Endothelial cell (in vitro differentiated cells): ENCODE measurements at regions not wholly inside any gene's neighbourhood (a gene's known extent, or its start where the extent isn't known, plus 50 kb on each side); places are given as distances from the start of the nearest gene placed in this dataset.

Experiments
- DNase-seq: peaks from one replicate; pipeline ENCODE4 v3.0.0; 2021; ENCODE audit warnings: low spot score
- H3K27ac Mint-ChIP-seq: one replicate; pipeline ENCODE4 v1.8.0; 2021; ENCODE audit warnings: mixed read lengths, inconsistent platforms; ENCODE audit not compliant: unreplicated experiment
- H3K27me3 Mint-ChIP-seq: one replicate; pipeline ENCODE4 v1.8.0; 2021; ENCODE audit warnings: mild to moderate bottlenecking, moderate library complexity, mixed read lengths, inconsistent platforms; ENCODE audit not compliant: unreplicated experiment
- H3K36me3 Mint-ChIP-seq: one replicate; pipeline ENCODE4 v1.8.0; 2021; ENCODE audit warnings: mild to moderate bottlenecking, low read depth, mixed read lengths, inconsistent platforms; ENCODE audit not compliant: unreplicated experiment
- H3K4me1 Mint-ChIP-seq: one replicate; pipeline ENCODE4 v1.8.0; 2021; ENCODE audit warnings: mild to moderate bottlenecking, mixed read lengths, inconsistent platforms; ENCODE audit not compliant: unreplicated experiment
- H3K4me3 Mint-ChIP-seq: one replicate; pipeline ENCODE4 v1.8.0; 2021; ENCODE audit warnings: mild to moderate bottlenecking, mixed read lengths, inconsistent platforms; ENCODE audit not compliant: unreplicated experiment
- H3K9me3 Mint-ChIP-seq: one replicate; pipeline ENCODE4 v1.8.0; 2021; ENCODE audit warnings: mixed read lengths, inconsistent platforms; ENCODE audit not compliant: unreplicated experiment
- TF ChIP-seq, protein P1 (sequence below): fragments of 200-600 bp; sonication (generic); IDR thresholded peaks from one replicate; pipeline ENCODE4 v1.5.0; 2021; ENCODE audit warnings: antibody characterized with exemption; ENCODE audit not compliant: unreplicated experiment

DNA sequence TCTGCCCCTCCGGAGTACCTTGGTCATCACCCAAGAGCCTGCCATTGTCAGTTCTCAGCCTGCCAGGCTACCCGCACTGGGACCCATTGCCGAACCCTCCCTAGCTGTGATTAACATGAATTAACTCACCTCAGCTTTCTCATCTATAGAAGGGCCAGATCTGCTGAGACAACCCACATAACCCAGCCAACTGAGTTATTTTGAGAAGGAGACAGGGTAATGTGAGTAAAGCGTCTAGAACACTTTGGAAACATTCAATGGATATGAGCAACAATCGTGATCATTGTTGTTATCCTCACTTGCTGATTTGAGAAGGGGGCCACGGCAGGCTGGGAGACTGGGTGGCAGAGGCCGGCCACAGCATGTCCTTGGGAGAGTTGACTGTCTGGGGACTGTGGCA, 196.8 kb downstream of the GLI2 start:
- TF ChIP-seq, protein P1, sequence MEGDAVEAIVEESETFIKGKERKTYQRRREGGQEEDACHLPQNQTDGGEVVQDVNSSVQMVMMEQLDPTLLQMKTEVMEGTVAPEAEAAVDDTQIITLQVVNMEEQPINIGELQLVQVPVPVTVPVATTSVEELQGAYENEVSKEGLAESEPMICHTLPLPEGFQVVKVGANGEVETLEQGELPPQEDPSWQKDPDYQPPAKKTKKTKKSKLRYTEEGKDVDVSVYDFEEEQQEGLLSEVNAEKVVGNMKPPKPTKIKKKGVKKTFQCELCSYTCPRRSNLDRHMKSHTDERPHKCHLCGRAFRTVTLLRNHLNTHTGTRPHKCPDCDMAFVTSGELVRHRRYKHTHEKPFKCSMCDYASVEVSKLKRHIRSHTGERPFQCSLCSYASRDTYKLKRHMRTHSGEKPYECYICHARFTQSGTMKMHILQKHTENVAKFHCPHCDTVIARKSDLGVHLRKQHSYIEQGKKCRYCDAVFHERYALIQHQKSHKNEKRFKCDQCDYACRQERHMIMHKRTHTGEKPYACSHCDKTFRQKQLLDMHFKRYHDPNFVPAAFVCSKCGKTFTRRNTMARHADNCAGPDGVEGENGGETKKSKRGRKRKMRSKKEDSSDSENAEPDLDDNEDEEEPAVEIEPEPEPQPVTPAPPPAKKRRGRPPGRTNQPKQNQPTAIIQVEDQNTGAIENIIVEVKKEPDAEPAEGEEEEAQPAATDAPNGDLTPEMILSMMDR = no peak
- peaks cover 3% of the 10 kb centered on the region for H3K36me3 Mint-ChIP-seq
- peaks cover 8% of the 10 kb centered on the region for H3K4me1 Mint-ChIP-seq
- H3K9me3 Mint-ChIP-seq = no peaks in the 10 kb centered on the region
- peaks cover 5% of the 10 kb centered on the region for H3K27me3 Mint-ChIP-seq
- H3K27ac Mint-ChIP-seq = no peak overlapping the region
- DNase-seq = no peak
- H3K4me3 Mint-ChIP-seq = no peak overlapping the region

DNA sequence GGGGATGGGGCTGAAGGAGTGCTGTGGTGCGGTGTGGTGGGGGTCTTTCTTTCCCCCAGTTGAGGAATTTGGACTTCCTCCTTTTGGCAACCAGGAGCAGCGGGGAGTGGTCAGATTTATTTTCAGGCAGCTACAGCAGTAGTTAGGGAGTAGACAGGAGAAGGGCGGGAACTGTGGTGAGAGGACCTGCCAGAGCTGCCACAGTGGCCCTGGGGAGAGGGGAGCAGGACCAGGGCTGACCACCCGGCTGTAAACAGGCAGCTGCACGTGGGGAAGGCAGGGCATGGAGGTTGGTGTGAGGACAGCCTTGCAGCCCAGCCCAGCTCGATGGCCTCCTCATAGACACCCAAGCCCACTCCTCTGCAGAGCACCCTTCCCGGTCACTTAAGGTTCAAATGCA, 197.2 kb downstream of the GLI2 start:
- DNase-seq = no peak
- H3K27ac Mint-ChIP-seq = no peak overlapping the region
- H3K4me1 Mint-ChIP-seq = peaks cover 8% of the 10 kb centered on the region
- no peak overlapping the region for H3K4me3 Mint-ChIP-seq
- H3K9me3 Mint-ChIP-seq = no peaks in the 10 kb centered on the region
- H3K36me3 Mint-ChIP-seq = peaks cover 3% of the 10 kb centered on the region
- peaks cover 5% of the 10 kb centered on the region for H3K27me3 Mint-ChIP-seq
- TF ChIP-seq, protein P1 = no peak

DNA sequence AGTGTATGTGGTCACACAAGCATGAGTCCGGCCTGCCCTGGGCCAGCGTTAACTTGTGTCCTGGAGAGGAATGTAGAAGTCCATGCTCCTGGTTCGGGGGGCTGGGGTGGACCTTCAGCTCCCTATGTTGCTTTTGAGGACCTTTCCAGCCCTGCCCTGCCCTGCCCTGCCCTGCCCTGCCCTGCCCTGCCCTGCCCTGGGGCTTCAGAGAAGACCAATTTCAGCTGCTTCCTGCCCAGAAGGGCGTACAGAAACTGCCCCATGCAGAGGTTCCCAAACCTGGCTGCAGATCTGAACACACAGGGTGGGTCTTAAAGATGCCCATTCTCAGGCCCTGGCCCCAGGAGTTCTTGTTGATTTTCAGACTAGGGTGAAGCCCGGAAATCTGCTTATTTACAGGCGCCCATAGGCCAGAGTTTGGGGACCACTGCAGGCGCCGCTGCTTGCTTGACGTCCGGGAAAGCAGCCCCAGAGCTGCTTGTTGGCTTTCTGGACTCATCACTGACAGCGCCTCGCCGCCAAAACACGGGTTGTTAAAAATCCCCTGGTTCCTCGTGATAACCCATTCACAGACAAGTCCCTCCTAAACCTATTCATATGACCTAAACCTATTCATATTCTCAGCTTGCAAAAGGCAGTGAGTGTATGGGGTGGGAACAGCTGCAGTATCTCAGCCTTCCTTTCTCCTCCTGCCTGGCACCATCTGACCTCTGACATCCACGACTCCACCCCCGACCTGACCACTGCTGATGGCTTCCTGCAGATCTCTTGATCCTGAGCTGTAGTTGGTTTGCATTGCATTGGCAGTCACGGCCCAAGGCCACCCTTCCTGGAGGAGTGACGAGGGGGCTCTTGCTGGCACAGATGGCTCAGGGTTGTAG, 198.3 kb downstream of the GLI2 start:
- Mint-ChIP-seq H3K4me1 (peaks cover 8% of the 10 kb centered on the region), H3K36me3 (peaks cover 3% of the 10 kb centered on the region), H3K4me3 (no peak overlapping the region), H3K27ac (no peak overlapping the region), H3K27me3 (peaks cover 5% of the 10 kb centered on the region), H3K9me3 (no peaks in the 10 kb centered on the region)
- no peak for DNase-seq
- TF ChIP-seq, protein P1 = no peak

DNA sequence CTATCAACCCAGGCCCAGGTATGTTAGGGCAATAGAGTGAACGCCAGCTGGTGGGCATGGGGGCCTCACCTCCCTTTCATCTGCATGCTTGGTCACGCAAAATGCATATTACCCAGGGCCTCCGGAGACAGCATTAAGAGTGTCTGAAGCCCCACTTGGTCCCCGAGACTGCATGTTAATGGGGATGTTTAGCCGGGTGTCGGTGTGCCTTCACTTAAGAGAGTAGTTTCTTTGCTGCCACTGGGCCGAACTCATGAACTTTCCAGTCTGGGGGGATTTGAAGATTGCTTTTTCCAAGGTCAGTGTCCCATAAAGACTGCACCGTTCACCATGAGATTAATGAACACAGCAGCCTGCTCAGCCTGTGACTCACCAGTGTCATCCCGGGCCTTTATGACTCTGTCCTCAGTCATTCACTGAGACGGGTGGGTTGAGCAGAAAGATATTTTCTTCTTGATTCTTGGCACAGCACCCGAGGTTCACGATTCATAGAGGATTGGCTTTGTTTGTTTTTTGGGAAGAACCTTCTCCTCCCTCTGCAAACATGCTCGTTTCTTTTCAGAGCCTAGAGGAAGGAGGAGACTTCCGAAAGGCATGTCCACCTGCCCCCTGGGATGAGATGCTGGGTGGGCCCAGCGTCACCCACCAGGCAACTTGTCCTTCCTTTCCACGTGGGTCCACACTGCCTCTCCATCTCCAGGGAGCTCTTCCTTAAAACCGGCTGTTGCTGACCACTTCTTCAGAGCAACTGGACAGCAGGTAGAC, 199.1 kb downstream of the GLI2 start:
- H3K9me3 Mint-ChIP-seq = no peaks in the 10 kb centered on the region
- peaks cover 5% of the 10 kb centered on the region for H3K27me3 Mint-ChIP-seq
- peaks cover 3% of the 10 kb centered on the region for H3K36me3 Mint-ChIP-seq
- no peak overlapping the region for H3K4me3 Mint-ChIP-seq
- DNase-seq = no peak
- H3K4me1 Mint-ChIP-seq = peaks cover 8% of the 10 kb centered on the region
- TF ChIP-seq, protein P1 = no peak
- H3K27ac Mint-ChIP-seq = no peak overlapping the region
